ENCODE measurements at regions not wholly inside any gene's neighbourhood (a gene's known extent, or its start where the extent isn't known, plus 50 kb on each side); places are given as distances from the start of the nearest gene placed in this dataset.

GRCh38 chr5:165101709-165102108, 1596.3 kb downstream of the MAT2B start:
- CTCF ChIA-PET = no interaction called here
- H2AFZ ChIP-seq (ENCODE audit: control insufficient read depth, low read depth, low read length) = no peak overlapping the region
- RAD21 ChIA-PET (ENCODE audit: unreplicated experiment) = no interaction called here
- H3K9ac ChIP-seq (ENCODE audit: control insufficient read depth, insufficient read depth, low read length) = no peak overlapping the region
- POLR2A ChIA-PET = no interaction called here
- SMC1A ChIA-PET (ENCODE audit: uncharacterized antibody, unreplicated experiment) = no interaction called here
- TF ChIP-seq ZNF384 (IDR thresholded peaks at IDR 0.05; ENCODE audit: borderline replicate concordance, low read depth, low read length) (no peak), NFYA (IDR thresholded peaks at IDR 0.05; ENCODE audit: borderline replicate concordance, low read depth, low read length) (no peak), MTA2 (IDR thresholded peaks at IDR 0.05; ENCODE audit: low read depth) (no peak), IRF4 (IDR thresholded peaks at IDR 0.05; ENCODE audit: low read depth, low read length) (no peak), HCFC1 (IDR thresholded peaks at IDR 0.05; ENCODE audit: low read length) (no peak), ATF7 (IDR thresholded peaks at IDR 0.05; ENCODE audit: low read depth) (no peak), GATAD2B (conservative IDR thresholded peaks at IDR 0.05; ENCODE audit: low read depth) (no peak)
- TF ChIP-seq, protein P1, sequence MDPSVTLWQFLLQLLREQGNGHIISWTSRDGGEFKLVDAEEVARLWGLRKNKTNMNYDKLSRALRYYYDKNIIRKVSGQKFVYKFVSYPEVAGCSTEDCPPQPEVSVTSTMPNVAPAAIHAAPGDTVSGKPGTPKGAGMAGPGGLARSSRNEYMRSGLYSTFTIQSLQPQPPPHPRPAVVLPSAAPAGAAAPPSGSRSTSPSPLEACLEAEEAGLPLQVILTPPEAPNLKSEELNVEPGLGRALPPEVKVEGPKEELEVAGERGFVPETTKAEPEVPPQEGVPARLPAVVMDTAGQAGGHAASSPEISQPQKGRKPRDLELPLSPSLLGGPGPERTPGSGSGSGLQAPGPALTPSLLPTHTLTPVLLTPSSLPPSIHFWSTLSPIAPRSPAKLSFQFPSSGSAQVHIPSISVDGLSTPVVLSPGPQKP (IDR thresholded peaks at IDR 0.05; ENCODE audit: low read depth, low read length) = no peak
- H3K4me2 ChIP-seq (ENCODE audit: control insufficient read depth, insufficient read depth) = no peak overlapping the region
- intact Hi-C loops (cut with micrococcal nuclease; ENCODE audit: unreplicated experiment) = no loop called here
- no peaks in the 10 kb centered on the region for H3K36me3 ChIP-seq (ENCODE audit: control insufficient read depth in 2 of 2, insufficient read depth in 2 of 2, low read length in 1 of 2)
- DNase-seq (ENCODE audit: low read depth, low spot score) (no peak), ATAC-seq (no peak; the same call in 2 of the 3 replicates), FAIRE-seq (no peak)
- H3K79me2 ChIP-seq (ENCODE audit: control insufficient read depth, insufficient read depth, low read length) = no peaks in the 10 kb centered on the region
- H3K9me3 ChIP-seq (replicated peaks; ENCODE audit: control insufficient read depth, insufficient read depth, low read length) = no peaks in the 10 kb centered on the region
- H3K4me3 ChIP-seq = no peak overlapping the region
- H3K4me1 ChIP-seq (ENCODE audit: control insufficient read depth, insufficient read depth, low read length) = no peaks in the 10 kb centered on the region
- BruUV-seq (replicated peaks) = no TSS peak
- H3K27ac ChIP-seq (ENCODE audit: control insufficient read depth, insufficient read depth) = no peak overlapping the region
- WGBS (ENCODE audit: insufficient coverage, insufficient replicate concordance, low lambda C conversion rate, missing lambda C conversion rate) = 56% methylated on average over 3 of the region's 3 CpGs
- in situ Hi-C loops (cut with MboI) = no loop called here
- H4K20me1 ChIP-seq (ENCODE audit: control insufficient read depth, insufficient read depth) = no peaks in the 10 kb centered on the region
- no peaks in the 10 kb centered on the region for H3K27me3 ChIP-seq (replicated peaks in 1 of 2; ENCODE audit: control insufficient read depth in 2 of 2, insufficient read depth in 2 of 2, low read length in 1 of 2)

GRCh38 chr5:165104611-165105010, 1599.2 kb downstream of the MAT2B start:
- intact Hi-C loops (cut with micrococcal nuclease; ENCODE audit: unreplicated experiment) (no loop called here), in situ Hi-C loops (cut with MboI) (no loop called here)
- FAIRE-seq = no peak
- Histone ChIP-seq H3K36me3 (ENCODE audit: control insufficient read depth in 2 of 2, insufficient read depth in 2 of 2, low read length in 1 of 2) (no peaks in the 10 kb centered on the region), H3K4me1 (ENCODE audit: control insufficient read depth, insufficient read depth, low read length) (no peaks in the 10 kb centered on the region), H3K9me3 (replicated peaks; ENCODE audit: control insufficient read depth, insufficient read depth, low read length) (no peaks in the 10 kb centered on the region), H3K4me3 (no peak overlapping the region), H3K9ac (ENCODE audit: control insufficient read depth, insufficient read depth, low read length) (no peak overlapping the region), H3K4me2 (ENCODE audit: control insufficient read depth, insufficient read depth) (no peak overlapping the region), H3K27me3 (replicated peaks in 1 of 2; ENCODE audit: control insufficient read depth in 2 of 2, insufficient read depth in 2 of 2, low read length in 1 of 2) (no peaks in the 10 kb centered on the region), H4K20me1 (ENCODE audit: control insufficient read depth, insufficient read depth) (no peaks in the 10 kb centered on the region), H3K79me2 (ENCODE audit: control insufficient read depth, insufficient read depth, low read length) (no peaks in the 10 kb centered on the region), H3K27ac (ENCODE audit: control insufficient read depth, insufficient read depth) (no peak overlapping the region), H2AFZ (ENCODE audit: control insufficient read depth, low read depth, low read length) (no peak overlapping the region)
- no peak for ATAC-seq
- 2% methylated on average over 4 of the region's 4 CpGs for WGBS (ENCODE audit: insufficient coverage, insufficient replicate concordance, low lambda C conversion rate, missing lambda C conversion rate)
- no TSS peak for BruUV-seq (replicated peaks)
- DNase-seq (ENCODE audit: low read depth, low spot score) = no peak
- POLR2A ChIA-PET = no interaction called here
- CTCF ChIA-PET = interaction anchor here (1.5 kb wide), 1 partner anchor 103 kb away, joined by 4 read pairs; no protein-coding TSS in a partner anchor
- RAD21 ChIA-PET (ENCODE audit: unreplicated experiment) = no interaction called here
- SMC1A ChIA-PET (ENCODE audit: uncharacterized antibody, unreplicated experiment) = no interaction called here
- TF ChIP-seq HCFC1 (IDR thresholded peaks at IDR 0.05; ENCODE audit: low read length) = no peak
- TF ChIP-seq, protein P2, sequence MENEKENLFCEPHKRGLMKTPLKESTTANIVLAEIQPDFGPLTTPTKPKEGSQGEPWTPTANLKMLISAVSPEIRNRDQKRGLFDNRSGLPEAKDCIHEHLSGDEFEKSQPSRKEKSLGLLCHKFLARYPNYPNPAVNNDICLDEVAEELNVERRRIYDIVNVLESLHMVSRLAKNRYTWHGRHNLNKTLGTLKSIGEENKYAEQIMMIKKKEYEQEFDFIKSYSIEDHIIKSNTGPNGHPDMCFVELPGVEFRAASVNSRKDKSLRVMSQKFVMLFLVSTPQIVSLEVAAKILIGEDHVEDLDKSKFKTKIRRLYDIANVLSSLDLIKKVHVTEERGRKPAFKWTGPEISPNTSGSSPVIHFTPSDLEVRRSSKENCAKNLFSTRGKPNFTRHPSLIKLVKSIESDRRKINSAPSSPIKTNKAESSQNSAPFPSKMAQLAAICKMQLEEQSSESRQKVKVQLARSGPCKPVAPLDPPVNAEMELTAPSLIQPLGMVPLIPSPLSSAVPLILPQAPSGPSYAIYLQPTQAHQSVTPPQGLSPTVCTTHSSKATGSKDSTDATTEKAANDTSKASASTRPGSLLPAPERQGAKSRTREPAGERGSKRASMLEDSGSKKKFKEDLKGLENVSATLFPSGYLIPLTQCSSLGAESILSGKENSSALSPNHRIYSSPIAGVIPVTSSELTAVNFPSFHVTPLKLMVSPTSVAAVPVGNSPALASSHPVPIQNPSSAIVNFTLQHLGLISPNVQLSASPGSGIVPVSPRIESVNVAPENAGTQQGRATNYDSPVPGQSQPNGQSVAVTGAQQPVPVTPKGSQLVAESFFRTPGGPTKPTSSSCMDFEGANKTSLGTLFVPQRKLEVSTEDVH (IDR thresholded peaks at IDR 0.05; ENCODE audit: low read depth, partially characterized antibody) = no peak
- TF ChIP-seq HDAC2 (IDR thresholded peaks at IDR 0.05) = no peak
- no peak for TF ChIP-seq ZNF24 (IDR thresholded peaks at IDR 0.05)
- TF ChIP-seq NR2F1 (conservative IDR thresholded peaks at IDR 0.05) = no peak
- no peak for TF ChIP-seq HDGF (IDR thresholded peaks at IDR 0.05)
- TF ChIP-seq TCF12 (IDR thresholded peaks at IDR 0.05; ENCODE audit: low read depth, low read length) = no peak
- TF ChIP-seq NFYB (IDR thresholded peaks at IDR 0.05; ENCODE audit: insufficient read depth, low read depth, low read length) = no peak
- TF ChIP-seq, protein P3, sequence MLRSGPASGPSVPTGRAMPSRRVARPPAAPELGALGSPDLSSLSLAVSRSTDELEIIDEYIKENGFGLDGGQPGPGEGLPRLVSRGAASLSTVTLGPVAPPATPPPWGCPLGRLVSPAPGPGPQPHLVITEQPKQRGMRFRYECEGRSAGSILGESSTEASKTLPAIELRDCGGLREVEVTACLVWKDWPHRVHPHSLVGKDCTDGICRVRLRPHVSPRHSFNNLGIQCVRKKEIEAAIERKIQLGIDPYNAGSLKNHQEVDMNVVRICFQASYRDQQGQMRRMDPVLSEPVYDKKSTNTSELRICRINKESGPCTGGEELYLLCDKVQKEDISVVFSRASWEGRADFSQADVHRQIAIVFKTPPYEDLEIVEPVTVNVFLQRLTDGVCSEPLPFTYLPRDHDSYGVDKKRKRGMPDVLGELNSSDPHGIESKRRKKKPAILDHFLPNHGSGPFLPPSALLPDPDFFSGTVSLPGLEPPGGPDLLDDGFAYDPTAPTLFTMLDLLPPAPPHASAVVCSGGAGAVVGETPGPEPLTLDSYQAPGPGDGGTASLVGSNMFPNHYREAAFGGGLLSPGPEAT (IDR thresholded peaks at IDR 0.05; ENCODE audit: low read depth) = no peak

Measured in GM12878 (cell line).